ENCODE measurements at regions not wholly inside any gene's neighbourhood (a gene's known extent, or its start where the extent isn't known, plus 50 kb on each side); places are given as distances from the start of the nearest gene placed in this dataset.

DNA sequence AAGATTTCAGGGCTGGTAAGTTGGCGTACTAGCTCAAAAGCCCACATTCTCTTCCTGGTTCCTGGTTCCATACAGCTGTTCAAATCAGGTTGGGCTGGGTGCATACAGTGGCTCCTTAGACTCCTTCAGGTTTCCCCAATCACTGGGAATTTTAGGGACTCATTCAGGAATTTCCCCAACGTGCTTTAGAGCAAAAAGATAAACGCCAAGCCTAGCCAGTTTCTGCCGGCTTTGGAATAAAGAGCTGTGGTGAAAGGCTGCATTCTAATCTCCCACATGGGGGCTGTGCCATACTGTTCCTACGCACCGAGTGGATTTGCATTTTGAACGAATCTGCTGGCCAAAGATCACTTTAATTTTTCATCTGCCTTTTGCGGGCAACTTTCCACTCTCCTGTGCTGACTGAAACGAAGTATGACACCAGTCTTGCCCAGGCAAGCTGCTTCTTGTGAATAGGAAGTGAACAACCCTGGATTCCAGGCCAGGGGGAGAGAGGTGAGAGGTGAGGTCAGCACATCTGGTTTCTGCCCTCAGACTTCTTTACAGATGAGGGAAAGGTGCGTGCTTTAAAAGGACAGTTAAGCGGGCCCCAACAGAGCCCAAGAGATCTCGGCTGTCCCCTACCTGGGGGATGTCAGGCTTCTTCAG lies 184.2 kb upstream of the PDZRN3 start:
- intact Hi-C loops (cut with DNase I; ENCODE audit: low total_unique reads) = no loop called here
- 71 to 84% (median 77%) methylated on average over 12 of the region's 12 CpGs for WGBS, 5 donors
- no peaks in the 10 kb centered on the region for H3K27me3 ChIP-seq (replicated peaks in 1 of 7)
- TF ChIP-seq POLR2A (IDR thresholded peaks at IDR 0.05) (no peak), POLR2AphosphoS5 (IDR thresholded peaks at IDR 0.05) (no peak)
- TF ChIP-seq, protein P1, sequence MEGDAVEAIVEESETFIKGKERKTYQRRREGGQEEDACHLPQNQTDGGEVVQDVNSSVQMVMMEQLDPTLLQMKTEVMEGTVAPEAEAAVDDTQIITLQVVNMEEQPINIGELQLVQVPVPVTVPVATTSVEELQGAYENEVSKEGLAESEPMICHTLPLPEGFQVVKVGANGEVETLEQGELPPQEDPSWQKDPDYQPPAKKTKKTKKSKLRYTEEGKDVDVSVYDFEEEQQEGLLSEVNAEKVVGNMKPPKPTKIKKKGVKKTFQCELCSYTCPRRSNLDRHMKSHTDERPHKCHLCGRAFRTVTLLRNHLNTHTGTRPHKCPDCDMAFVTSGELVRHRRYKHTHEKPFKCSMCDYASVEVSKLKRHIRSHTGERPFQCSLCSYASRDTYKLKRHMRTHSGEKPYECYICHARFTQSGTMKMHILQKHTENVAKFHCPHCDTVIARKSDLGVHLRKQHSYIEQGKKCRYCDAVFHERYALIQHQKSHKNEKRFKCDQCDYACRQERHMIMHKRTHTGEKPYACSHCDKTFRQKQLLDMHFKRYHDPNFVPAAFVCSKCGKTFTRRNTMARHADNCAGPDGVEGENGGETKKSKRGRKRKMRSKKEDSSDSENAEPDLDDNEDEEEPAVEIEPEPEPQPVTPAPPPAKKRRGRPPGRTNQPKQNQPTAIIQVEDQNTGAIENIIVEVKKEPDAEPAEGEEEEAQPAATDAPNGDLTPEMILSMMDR (IDR thresholded peaks at IDR 0.05 in 8 of 11, conservative IDR thresholded peaks at IDR 0.05 in 3 of 11) = no peak
- H3K27ac ChIP-seq = no peak overlapping the region
- DNase-seq = no peak
- H3K4me3 ChIP-seq = no peak overlapping the region
- no peaks in the 10 kb centered on the region for H3K4me1 ChIP-seq
- no peaks in the 10 kb centered on the region for H3K36me3 ChIP-seq
- peaks cover 0 to 3% (median 0%) of the 10 kb centered on the region in 8 donors for H3K9me3 ChIP-seq

DNA sequence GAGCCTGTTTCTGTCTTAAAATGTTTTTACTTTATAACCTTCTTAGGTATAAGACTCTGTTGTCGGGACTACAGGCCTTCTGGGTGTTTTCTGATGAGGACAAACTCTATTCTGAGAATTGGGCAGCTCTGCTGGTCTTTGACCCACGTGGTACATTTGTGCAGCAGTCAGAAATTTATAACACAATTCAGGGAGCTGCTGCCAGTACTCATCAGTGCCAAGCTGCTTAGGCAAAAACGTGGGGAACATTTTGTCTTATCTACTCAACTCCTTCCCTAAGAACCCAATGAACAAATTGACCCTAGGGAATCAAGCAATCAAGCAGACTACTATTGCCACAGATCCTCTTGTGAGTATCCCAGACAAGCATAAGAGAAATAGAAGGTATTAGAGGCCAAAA lies 180.7 kb upstream of the PDZRN3 start:
- H3K27ac ChIP-seq = no peak overlapping the region
- H3K4me1 ChIP-seq = no peaks in the 10 kb centered on the region
- WGBS, 5 donors = 44 to 62% (median 55%) methylated on average over 3 of the region's 3 CpGs
- H3K27me3 ChIP-seq (replicated peaks in 1 of 7) = no peaks in the 10 kb centered on the region
- H3K36me3 ChIP-seq = no peaks in the 10 kb centered on the region
- DNase-seq = no peak
- peaks cover 0 to 3% (median 0%) of the 10 kb centered on the region in 8 donors for H3K9me3 ChIP-seq
- TF ChIP-seq, protein P1 (IDR thresholded peaks at IDR 0.05 in 8 of 11, conservative IDR thresholded peaks at IDR 0.05 in 3 of 11) = no peak
- no peak for TF ChIP-seq POLR2AphosphoS5 (IDR thresholded peaks at IDR 0.05)
- no peak for TF ChIP-seq POLR2A (IDR thresholded peaks at IDR 0.05)
- H3K4me3 ChIP-seq = no peak overlapping the region
- intact Hi-C loops (cut with DNase I; ENCODE audit: low total_unique reads) = no loop called here

DNA sequence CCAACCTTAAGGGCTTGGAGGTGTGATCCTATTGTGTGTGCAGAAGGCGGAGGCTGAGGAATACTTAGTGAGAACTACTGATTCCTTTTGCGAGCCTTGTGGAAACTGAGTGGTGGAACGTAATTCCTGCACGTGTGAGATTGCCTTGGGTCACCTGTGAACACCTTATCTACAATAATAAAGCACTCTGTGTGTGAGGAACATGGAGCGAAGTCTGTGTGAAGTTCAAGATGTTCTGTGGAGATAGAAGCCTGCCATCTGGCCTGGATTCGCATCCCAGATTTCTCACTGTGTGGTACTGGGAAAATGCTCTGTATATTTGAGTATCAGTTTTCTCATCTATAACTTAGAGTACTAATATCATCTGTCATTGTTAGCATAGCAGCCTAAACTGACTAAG lies 179.5 kb upstream of the PDZRN3 start:
- Histone ChIP-seq H3K27ac (no peak overlapping the region), H3K4me1 (no peaks in the 10 kb centered on the region), H3K4me3 (no peak overlapping the region), H3K36me3 (no peaks in the 10 kb centered on the region), H3K27me3 (replicated peaks in 1 of 7) (no peaks in the 10 kb centered on the region), H3K9me3 (peaks cover 0 to 3% (median 0%) of the 10 kb centered on the region in 8 donors)
- TF ChIP-seq POLR2AphosphoS5 (IDR thresholded peaks at IDR 0.05) (no peak), POLR2A (IDR thresholded peaks at IDR 0.05) (no peak)
- WGBS, 5 donors = 89 to 95% (median 90%) methylated on average over 6 of the region's 6 CpGs
- intact Hi-C loops (cut with DNase I; ENCODE audit: low total_unique reads) = no loop called here
- DNase-seq = no peak

DNA sequence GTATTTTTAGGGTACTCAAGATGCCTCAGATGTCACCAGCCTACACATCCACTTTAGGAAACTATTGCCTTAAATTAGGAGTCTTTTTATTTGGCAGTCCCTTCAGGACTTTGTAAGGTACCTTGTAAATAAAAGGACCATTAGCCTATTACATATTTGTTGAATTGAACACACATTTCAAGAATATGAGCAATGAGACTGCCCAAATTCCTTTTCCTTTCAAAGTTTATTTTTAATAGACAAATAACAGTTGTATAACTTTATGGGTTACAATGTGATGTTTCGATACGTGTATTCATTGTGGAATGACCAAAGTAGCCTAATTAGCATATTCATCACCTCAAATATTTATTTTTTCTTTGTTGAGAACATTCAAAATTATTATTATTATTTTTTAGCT lies 176.7 kb upstream of the PDZRN3 start:
- DNase-seq = no peak
- no peaks in the 10 kb centered on the region for H3K36me3 ChIP-seq
- 89 to 99% (median 95%) methylated on average over 2 of the region's 2 CpGs for WGBS, 5 donors
- no peaks in the 10 kb centered on the region for H3K27me3 ChIP-seq (replicated peaks in 1 of 7)
- no peak for TF ChIP-seq POLR2AphosphoS5 (IDR thresholded peaks at IDR 0.05)
- TF ChIP-seq, protein P1 (IDR thresholded peaks at IDR 0.05 in 8 of 11, conservative IDR thresholded peaks at IDR 0.05 in 3 of 11) = no peak
- no peak for TF ChIP-seq POLR2A (IDR thresholded peaks at IDR 0.05)
- H3K4me3 ChIP-seq = no peak overlapping the region
- peaks cover 0 to 10% (median 0%) of the 10 kb centered on the region in 8 donors for H3K9me3 ChIP-seq
- no peaks in the 10 kb centered on the region for H3K4me1 ChIP-seq
- intact Hi-C loops (cut with DNase I; ENCODE audit: low total_unique reads) = no loop called here
- no peak overlapping the region for H3K27ac ChIP-seq
